ENCODE measurements at regions not wholly inside any gene's neighbourhood (a gene's known extent, or its start where the extent isn't known, plus 50 kb on each side); places are given as distances from the start of the nearest gene placed in this dataset.

GRCh38 chr13:44834404-44834803, 154.9 kb downstream of the NUFIP1 start:
- no peak for TF ChIP-seq EZH2 (IDR thresholded peaks at IDR 0.05; ENCODE audit: borderline replicate concordance, low read length)
- no peak for TF ChIP-seq CTCF (IDR thresholded peaks at IDR 0.05; ENCODE audit: low read length)

Measured in OCI-LY1 (cell line).